Pancreas (tissue), 10 donors: ENCODE measurements at regions not wholly inside any gene's neighbourhood (a gene's known extent, or its start where the extent isn't known, plus 50 kb on each side); places are given as distances from the start of the nearest gene placed in this dataset.

Experiments used
- ATAC-seq, 4 donors: fragments of 200-7000 bp; cut with Tn5 transposase; one replicate each; pipeline versions ENCODE4 v1.8.0 to v1.9.1; 2020; ENCODE audit warnings: mild to moderate bottlenecking in 4 of 4, moderate library complexity in 4 of 4
- DNase-seq, 6 donors: peaks; one replicate each; pipeline ENCODE4 v3.0.0-alpha.2; 2020
- FAIRE-seq: peaks from 2 replicates; lab custom pipeline; 2012; peaks lifted over from hg19 to GRCh38; lab: Jason Lieb, UNC
- H3K27ac ChIP-seq, 4 donors: fragments of 200-600 bp; sonication (generic); 1 replicate in 3 of 4; 2 replicates in 1 of 4; pipeline versions ENCODE4 v1.5.0 to v1.8.0; 2020
- H3K27me3 ChIP-seq, 4 donors: fragments of 200-600 bp; one replicate each; pipeline ENCODE4 v1.8.0; 2021
- H3K36me3 ChIP-seq, 3 donors: fragments of 200-600 bp; sonication (generic) in 1 of 3; one replicate each; pipeline versions ENCODE4 v1.5.0 to v1.8.0; 2020 to 2021
- H3K4me1 ChIP-seq, 3 donors: fragments of 200-600 bp; one replicate each; pipeline ENCODE4 v1.8.0; 2021
- H3K4me3 ChIP-seq, 4 donors: fragments of 200-600 bp; sonication (generic) in 2 of 4; one replicate each; pipeline versions ENCODE4 v1.5.0 to v1.8.0; 2020 to 2021
- H3K9me3 ChIP-seq, 4 donors: fragments of 200-600 bp; one replicate each; pipeline ENCODE4 v1.8.0; 2021
- WGBS, 2 donors: extraction: QIAGEN DNeasy Blood & Tissue Kit; methylation state at CpG; one replicate each; pipeline ENCODE4 v1.1.7; 2013; 5-methylcytosine and 5-hydroxymethylcytosine counted together
- intact Hi-C, 3 donors: fragments of 100-400 bp; cut with DNase I; formaldehyde crosslinking; loops; one replicate each; pipeline versions ENCODE4 v1.11.1 to v1.14.2; 2022
- TF ChIP-seq, protein P1 (sequence below), 4 donors: fragments of 200-600 bp; sonication (generic) in 3 of 4; IDR thresholded peaks; one replicate each; pipeline versions ENCODE4 v1.5.0 to v1.8.0; 2021; ENCODE audit warnings: antibody characterized with exemption in 4 of 4
- donor health status: healthy with polysubstance abuse.
- donor health status: DM: no; HTN: no; CAD: no; lungs with moderate emphysema.
- donor health status: DM: no; HTN: no; CAD: no.
- donor health status: control.
- donor health status: control.
- donor health status: Bipolar disorder and iron deficiency.
- donor health status: DM: yes; HTN: yes; CAD: no.
- donor health status: DM: no; HTN: no; CAD: no.
- donor health status: DM: no; HTN: no; CAD: no.
- donor health status: DM: yes; HTN: yes; CAD: no.

GRCh38 chr13:80273718-80274117 is 67.2 kb downstream of the SPRY2 start:
- Histone ChIP-seq H3K27ac (no peak overlapping the region), H3K9me3 (no peaks in the 10 kb centered on the region), H3K4me3 (no peak overlapping the region), H3K36me3 (no peaks in the 10 kb centered on the region), H3K27me3 (no peaks in the 10 kb centered on the region), H3K4me1 (no peaks in the 10 kb centered on the region)
- WGBS, 2 donors: 88 to 97% methylated on average over 3 of the region's 3 CpGs
- DNase-seq (no peak), ATAC-seq (no peak), FAIRE-seq (no peak)
- TF ChIP-seq, protein P1, sequence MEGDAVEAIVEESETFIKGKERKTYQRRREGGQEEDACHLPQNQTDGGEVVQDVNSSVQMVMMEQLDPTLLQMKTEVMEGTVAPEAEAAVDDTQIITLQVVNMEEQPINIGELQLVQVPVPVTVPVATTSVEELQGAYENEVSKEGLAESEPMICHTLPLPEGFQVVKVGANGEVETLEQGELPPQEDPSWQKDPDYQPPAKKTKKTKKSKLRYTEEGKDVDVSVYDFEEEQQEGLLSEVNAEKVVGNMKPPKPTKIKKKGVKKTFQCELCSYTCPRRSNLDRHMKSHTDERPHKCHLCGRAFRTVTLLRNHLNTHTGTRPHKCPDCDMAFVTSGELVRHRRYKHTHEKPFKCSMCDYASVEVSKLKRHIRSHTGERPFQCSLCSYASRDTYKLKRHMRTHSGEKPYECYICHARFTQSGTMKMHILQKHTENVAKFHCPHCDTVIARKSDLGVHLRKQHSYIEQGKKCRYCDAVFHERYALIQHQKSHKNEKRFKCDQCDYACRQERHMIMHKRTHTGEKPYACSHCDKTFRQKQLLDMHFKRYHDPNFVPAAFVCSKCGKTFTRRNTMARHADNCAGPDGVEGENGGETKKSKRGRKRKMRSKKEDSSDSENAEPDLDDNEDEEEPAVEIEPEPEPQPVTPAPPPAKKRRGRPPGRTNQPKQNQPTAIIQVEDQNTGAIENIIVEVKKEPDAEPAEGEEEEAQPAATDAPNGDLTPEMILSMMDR (IDR thresholded peaks at IDR 0.05): no peak
- intact Hi-C loops: no loop called here

DNA sequence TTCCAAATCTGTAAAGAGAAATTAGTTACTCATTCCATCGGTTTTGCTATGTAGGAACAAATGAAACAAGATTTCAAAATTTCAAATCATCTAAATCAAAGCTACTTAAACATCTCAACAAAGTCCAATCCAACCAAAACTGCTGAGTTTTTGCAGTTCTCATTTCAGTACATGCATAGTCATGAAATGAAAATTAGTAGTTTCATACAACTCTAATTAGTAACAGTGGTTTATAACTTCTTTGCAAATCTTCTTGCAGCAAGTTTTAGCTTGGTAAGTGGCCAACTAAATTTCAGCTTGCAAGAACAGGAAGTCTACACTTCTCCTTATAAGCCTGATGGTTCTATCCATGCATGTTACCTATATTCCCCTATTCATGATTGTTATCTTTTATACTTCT is 75.6 kb downstream of the SPRY2 start:
- FAIRE-seq: no peak
- TF ChIP-seq, protein P1 (IDR thresholded peaks at IDR 0.05): no peak
- WGBS, 2 donors: 58 to 78% methylated on average over 1 of the region's 1 CpG
- Histone ChIP-seq H3K4me3 (no peak overlapping the region), H3K4me1 (no peaks in the 10 kb centered on the region), H3K27me3 (no peaks in the 10 kb centered on the region), H3K27ac (no peak overlapping the region), H3K9me3 (no peaks in the 10 kb centered on the region), H3K36me3 (no peaks in the 10 kb centered on the region)
- no peak for ATAC-seq
- no peak for DNase-seq
- intact Hi-C loops: no loop called here

DNA sequence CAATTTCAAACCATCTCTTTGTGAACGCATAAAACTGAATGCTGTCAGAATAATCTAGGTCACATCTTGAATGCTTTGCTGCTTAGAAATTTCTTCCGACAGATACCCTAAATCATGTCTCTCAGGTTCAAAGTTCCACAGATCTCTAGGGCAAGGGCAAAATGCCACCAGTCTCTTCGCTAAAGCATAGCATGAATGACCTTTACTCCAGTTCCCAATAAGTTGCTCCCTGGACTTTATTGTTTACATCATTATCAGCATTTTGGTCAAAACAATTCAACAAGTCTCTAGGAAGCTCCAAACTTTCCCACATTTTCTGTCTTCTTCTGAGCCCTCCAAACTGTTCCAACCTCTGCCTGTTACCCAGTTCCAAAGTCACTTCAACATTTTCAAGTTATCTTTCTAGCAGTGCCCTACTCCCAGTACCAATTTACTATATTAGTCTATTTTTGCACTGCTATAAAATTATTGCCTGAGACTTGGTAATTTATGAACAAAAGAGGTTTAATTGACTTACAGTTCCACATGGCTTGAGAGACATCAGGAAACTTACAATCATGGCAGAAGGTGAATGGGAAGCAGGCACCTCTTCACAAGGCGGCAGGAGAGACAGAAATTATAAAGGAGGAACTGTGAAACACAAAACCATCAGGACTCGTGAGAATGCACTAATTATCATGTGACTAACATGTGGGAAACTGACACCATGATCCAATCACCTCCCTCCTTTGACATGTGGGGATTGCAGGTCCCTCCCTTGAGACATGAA is 77.0 kb downstream of the SPRY2 start:
- no peaks in the 10 kb centered on the region for H3K27me3 ChIP-seq
- ATAC-seq (no peak), DNase-seq (no peak), FAIRE-seq (no peak)
- no peaks in the 10 kb centered on the region for H3K4me1 ChIP-seq
- intact Hi-C loops: no loop called here
- H3K27ac ChIP-seq: no peak overlapping the region
- WGBS, 2 donors: 71 to 87% methylated on average over 5 of the region's 5 CpGs
- no peaks in the 10 kb centered on the region for H3K36me3 ChIP-seq
- no peaks in the 10 kb centered on the region for H3K9me3 ChIP-seq
- TF ChIP-seq, protein P1 (IDR thresholded peaks at IDR 0.05): no peak
- H3K4me3 ChIP-seq: no peak overlapping the region

DNA sequence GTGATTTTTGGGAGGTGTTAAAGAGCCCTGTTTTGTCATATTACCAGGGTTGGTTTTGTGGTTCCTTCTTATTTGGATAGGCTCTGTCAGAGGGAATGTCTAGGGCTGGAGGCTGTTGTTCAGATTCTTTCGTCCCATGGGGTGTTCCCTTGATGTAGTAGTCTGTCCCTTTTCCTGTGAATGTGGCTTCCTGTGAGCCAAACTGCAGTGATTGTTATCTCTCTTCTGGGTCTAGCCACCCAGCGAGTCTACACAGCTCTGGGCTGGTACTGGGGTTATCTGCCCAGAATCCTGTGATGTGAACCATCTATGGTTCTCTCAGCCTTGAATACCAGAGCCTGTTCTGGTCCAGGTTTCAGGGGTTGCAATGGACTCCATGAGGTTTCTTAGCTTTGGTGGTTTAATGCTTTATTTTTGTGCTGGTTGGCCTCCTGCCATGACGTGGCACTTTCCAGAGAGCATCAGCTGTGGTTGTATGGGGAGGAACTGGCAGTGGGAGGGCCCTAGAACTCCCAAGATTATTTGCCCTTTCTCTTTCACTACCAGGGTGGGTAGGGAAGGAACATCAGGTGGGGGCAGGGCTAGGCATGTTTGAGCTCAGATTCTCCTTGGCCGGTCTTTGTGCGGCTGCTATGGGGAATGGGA is 78.8 kb downstream of the SPRY2 start:
- DNase-seq (no peak), FAIRE-seq (no peak), ATAC-seq (no peak)
- no peak overlapping the region for H3K27ac ChIP-seq
- WGBS, 2 donors: 77 to 86% methylated on average over 5 of the region's 5 CpGs
- H3K27me3 ChIP-seq: no peaks in the 10 kb centered on the region
- TF ChIP-seq, protein P1 (IDR thresholded peaks at IDR 0.05): no peak
- intact Hi-C loops: no loop called here
- H3K4me1 ChIP-seq: no peaks in the 10 kb centered on the region
- H3K36me3 ChIP-seq: no peaks in the 10 kb centered on the region
- H3K4me3 ChIP-seq: no peak overlapping the region
- no peaks in the 10 kb centered on the region for H3K9me3 ChIP-seq

- no peak overlapping the region for H3K4me3 ChIP-seq
- no peaks in the 10 kb centered on the region for H3K27me3 ChIP-seq
- 70 to 82% methylated on average over 1 of the region's 1 CpG for WGBS, 2 donors
- intact Hi-C loops: no loop called here
- no peaks in the 10 kb centered on the region for H3K36me3 ChIP-seq
- H3K9me3 ChIP-seq: no peaks in the 10 kb centered on the region
- no peak for FAIRE-seq
- ATAC-seq: no peak
- no peak for DNase-seq
- TF ChIP-seq, protein P1 (IDR thresholded peaks at IDR 0.05): no peak
- H3K4me1 ChIP-seq: no peaks in the 10 kb centered on the region
- H3K27ac ChIP-seq: no peak overlapping the region
Measured at GRCh38 chr13:80259159-80259558, 81.8 kb downstream of the SPRY2 start.
